SH-SY5Y (cell line): ENCODE measurements at regions not wholly inside any gene's neighbourhood (a gene's known extent, or its start where the extent isn't known, plus 50 kb on each side); places are given as distances from the start of the nearest gene placed in this dataset.

Source experiments
- GATA2 ChIP-seq: IDR thresholded peaks from 2 replicates; pipeline ENCODE4 v1.6.1; 2011; ENCODE audit warnings: mild to moderate bottlenecking, low read depth, low read length
- GATA3 ChIP-seq: IDR thresholded peaks from 2 replicates; pipeline ENCODE4 v1.6.1; 2011; ENCODE audit warnings: low read depth, mild to moderate bottlenecking, low read length, moderate library complexity

- no peak for TF ChIP-seq GATA3
- TF ChIP-seq GATA2: no peak
These were observed 88.4 kb upstream of the CSF3R start for GRCh38 chr1:36571106-36571505.
